Islet of Langerhans (tissue), 1 donor: ENCODE measurements at regions not wholly inside any gene's neighbourhood (a gene's known extent, or its start where the extent isn't known, plus 50 kb on each side); places are given as distances from the start of the nearest gene placed in this dataset.
"Not testable (repeated sequence)": the region's sequence is repeated elsewhere in the genome, so short reads cannot be mapped to it uniquely, and the experiment has no call there.

Experiments
- FAIRE-seq: peaks from one replicate; lab custom pipeline; 2011; peaks lifted over from hg19 to GRCh38; lab: Jason Lieb, UNC

DNA sequence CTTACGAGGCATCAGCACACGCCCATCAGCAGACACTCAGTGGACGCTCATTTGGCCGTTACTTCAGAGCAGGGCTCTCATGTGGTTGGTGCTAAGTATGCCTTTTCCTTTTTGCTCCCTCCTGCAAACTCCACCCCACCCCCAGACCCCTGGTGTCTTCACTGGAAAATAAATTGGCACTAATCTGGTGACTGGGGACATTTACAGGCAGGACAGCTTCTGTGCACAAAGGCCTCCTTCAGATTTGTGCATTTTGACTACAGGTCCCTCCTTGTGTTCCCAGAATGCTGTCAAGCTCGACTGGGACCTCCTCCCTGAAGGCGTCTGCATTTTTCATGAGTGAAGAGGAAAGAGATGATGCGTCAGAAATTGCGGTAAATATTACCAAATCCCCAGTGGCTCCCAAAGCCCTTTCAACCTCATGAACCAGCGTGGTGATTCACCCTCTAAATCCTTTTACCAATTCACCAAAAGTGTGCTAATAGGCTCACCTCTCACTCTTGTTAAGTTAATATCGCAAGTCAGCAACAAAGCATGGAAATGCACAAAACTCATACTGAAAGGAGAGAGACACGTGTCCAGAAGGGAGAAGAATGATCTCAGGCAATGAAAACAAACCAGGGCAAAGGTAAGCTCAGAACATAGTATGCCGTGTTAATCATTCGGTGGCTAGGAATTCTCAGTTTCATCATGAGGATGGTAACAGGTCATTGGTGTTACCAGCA lies 119.0 kb downstream of the NKX6-1 start:
- FAIRE-seq: no peak

- no peak for FAIRE-seq
Observed at GRCh38 chr4:84378983-84379382, 120.1 kb downstream of the NKX6-1 start.

GRCh38 chr4:84378356-84378755 lies 120.7 kb downstream of the NKX6-1 start:
- FAIRE-seq: no peak

GRCh38 chr4:84366907-84367306 lies 132.2 kb downstream of the NKX6-1 start:
- no peak for FAIRE-seq

DNA sequence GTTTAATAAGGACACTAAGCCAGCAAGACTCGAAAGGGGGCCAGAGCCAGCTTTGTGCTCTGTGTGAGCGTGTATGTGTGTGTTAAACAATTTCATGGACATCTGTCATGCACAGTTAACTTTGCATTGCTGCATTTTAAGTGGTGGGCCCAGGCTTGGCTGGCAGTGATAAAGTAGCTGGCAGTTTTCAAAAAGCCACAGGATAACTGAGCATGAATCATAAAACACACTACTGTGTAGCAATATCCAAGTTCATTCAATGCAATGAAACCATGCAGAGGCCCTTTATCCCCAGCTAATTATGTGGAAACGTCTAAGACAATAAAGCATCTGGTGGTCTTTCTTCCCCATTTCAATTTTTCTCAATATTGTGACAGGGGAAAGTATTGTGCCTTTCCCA lies 132.9 kb downstream of the NKX6-1 start:
- no peak for FAIRE-seq

- no peak for FAIRE-seq
Observed at GRCh38 chr4:84362896-84363655, 136.0 kb downstream of the NKX6-1 start.

DNA sequence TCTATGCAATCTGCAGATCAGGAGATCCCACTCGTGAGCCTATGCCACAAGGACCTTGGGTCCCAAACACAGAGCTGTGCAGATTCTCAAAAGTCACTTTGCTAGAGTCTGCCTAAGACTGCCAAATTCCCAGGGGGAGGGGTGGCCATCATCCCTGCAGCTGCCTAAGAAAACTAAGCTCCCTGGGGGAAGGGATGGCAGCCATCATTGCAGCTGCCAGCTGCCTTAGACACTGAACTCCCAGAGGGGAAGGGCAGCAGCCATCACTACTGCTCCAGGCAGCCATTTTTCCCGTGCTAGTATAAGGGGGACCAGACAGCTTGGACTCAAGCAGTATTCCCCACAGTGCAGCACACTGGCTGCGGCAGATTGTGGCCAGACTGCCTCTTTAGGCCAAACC lies 156.9 kb downstream of the NKX6-1 start:
- no peak for FAIRE-seq

DNA sequence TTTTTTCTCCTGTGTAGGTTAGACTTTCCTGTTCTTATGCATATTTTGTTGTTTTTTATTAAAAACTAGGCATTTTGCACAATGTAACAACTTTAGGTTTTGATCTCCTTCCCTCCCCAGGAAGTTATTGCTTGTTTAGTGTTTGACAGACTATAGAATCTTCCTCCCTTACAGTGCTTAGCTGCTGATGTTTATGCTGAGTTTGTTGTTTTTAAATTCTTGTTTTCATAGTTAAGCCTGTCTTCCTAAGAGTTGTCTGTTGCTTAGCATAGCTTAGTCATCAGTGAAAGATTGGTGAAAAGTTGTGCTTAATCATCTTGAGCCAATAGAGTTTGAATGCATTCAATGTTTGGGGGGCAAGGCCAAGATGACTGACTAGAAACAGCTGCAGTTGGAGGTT lies 157.5 kb downstream of the NKX6-1 start:
- FAIRE-seq: no peak

GRCh38 chr4:84338367-84338766 lies 160.7 kb downstream of the NKX6-1 start:
- no peak for FAIRE-seq

DNA sequence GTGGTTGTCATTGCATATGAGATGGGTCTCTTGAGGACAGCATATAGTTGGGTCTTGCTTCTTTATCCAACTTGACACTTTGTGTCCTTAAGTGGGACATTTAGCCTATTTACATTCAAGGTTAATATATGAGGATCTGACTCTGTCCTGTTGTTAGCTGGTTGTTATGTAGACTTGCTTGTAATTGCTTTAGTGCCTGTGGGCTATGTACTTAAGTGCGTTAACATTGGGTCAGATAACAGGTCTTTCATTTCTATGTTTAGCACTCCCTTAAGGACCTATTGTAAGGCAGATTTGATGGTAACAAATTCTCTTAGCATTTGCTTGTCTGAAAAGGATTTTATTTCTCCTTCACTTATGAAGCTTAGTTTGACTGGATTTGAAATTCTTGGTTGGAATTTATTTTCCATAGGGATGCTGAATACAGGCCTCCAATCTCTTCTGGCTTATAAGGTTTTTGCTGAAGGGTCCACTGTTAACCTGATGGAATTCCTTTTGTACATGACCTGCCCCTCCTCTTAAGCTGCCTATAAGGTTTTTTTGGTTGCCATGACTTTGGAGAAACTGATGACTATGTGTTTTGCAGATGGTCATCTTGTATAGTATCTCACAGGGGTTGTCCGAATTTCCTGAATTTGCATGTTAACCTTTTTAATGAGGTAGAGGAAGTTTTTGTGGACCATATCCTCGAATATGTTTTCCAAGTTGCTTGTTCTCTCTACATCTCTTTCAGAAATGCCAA lies 162.0 kb downstream of the NKX6-1 start:
- FAIRE-seq: no peak

- FAIRE-seq: no peak
Observed at GRCh38 chr4:84327526-84327925, 171.6 kb downstream of the NKX6-1 start.

- no peak for FAIRE-seq
Observed at GRCh38 chr4:84325625-84326024, 173.5 kb downstream of the NKX6-1 start.

GRCh38 chr4:84324303-84325245 lies 174.5 kb downstream of the NKX6-1 start:
- FAIRE-seq: peak; percentile 85

GRCh38 chr4:84319124-84319523 lies 180.0 kb downstream of the NKX6-1 start:
- FAIRE-seq: no peak

DNA sequence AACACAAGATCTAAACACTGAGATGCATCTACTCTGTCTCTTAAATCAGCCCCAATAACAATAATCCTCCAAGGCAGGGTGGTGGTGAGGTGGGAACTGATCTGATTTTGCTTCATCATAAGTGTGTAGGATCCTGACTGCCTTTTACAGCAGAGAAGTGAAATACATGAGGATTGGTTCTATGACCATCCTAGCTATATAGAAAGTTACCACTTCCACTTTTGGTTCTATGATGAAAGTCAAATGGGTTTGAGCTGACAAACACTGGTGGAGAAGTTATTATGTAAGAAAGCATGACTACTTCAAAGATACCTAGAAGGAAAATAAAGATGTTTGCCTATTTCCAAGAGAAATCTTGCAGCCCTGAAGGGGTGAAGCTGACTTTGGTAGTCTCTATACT lies 181.6 kb downstream of the NKX6-1 start:
- FAIRE-seq: no peak

DNA sequence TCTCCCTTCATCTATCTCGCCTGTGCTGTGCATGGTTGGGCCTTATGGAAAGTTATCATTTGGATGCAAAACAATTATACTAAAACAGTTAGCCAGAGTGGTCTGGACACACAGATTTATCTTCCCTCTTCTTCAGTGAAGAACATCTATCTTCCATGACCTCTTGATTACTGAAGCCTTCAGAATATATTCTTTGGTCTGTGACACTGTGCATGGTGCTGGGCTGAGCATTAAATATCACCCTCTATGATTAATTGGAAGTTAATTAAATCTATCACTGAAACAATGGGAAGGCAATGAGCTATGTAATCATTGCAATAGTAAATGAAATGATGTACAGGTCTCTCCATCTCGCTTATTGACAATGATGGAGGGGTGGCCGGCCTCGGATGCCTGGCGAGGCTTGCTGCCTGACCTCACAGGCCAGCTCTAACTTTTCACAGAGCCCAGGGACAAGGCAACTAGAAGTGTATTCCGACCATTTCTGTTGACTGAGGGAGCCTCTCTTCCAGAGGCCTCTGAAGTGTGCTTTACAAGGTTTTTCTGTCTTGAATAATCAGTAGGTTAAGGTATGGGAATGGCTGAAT lies 186.6 kb downstream of the NKX6-1 start:
- FAIRE-seq: no peak

GRCh38 chr4:84309191-84309590 lies 189.9 kb downstream of the NKX6-1 start:
- FAIRE-seq: no peak

DNA sequence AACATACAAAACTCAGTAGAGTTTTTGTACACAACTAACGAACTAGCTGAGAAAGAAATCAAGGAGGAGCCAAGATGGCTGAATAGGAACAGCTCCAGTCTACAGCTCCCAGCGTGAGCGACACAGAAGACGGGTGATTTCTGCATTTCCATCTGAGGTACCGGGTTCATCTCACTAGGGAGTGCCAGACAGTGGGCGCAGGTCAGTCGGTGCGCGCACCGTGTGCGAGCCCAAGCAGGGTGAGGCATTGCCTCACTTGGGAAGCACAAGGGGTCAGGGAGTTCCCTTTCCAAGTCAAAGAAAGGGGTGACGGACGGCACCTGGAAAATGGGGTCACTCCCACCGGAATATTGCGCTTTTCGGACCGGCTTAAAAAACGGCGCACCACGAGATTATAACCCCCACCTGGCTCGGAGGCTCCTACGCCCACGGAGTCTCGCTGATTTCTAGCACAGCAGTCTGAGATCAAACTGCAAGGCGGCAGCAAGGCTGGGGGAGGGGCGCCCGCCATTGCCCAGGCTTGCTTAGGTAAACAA lies 200.3 kb downstream of the NKX6-1 start:
- FAIRE-seq: not testable (repeated sequence)

DNA sequence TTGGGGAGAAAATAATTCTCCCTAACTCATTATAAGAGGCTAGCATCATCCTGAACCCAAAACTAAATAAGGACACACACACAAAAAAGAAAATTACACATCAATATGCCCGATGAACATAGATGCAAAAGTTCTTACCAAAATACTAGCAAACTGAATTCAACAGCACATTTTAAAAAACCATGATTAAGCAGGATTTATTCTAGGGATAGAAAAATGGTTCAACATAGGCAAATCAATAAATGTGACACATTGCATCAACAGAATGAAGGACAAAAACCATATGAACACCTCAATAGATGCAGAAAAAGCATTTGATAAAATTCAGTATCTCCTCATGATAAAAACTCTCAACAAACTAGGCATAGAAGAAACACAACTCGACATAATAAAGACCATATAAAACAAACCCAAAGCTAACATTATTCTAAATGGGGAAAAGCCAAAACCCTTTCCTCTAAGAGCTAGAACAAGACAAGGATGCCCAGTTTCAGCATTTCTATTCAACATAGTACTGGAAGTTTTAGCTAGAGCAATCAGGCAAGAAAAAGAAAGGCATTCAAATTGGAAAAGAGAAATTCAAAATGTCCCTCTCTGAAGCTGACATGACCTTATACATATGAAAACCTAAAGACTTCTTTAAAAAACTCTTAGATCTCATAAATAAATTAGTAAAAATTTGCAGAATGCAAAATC lies 200.9 kb downstream of the NKX6-1 start:
- no peak for FAIRE-seq

DNA sequence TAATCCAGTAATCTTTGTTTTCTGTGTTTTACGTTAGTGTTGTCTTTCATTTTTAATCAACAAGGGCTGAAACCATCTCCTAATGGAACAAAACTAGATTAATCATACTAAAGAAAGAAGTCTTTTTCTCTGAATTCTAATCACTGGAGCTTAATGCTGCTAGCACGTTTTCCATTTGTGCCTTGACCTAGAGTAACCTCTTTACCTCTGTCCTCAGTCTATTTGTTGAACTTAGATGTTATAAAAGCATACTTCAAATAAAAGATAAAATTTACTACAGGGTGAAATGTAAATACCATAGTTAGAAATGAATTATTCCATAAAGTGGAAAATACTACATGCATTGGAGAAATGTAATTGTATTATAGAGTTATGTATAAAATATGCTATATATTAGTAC lies 207.1 kb downstream of the NKX6-1 start:
- no peak for FAIRE-seq

DNA sequence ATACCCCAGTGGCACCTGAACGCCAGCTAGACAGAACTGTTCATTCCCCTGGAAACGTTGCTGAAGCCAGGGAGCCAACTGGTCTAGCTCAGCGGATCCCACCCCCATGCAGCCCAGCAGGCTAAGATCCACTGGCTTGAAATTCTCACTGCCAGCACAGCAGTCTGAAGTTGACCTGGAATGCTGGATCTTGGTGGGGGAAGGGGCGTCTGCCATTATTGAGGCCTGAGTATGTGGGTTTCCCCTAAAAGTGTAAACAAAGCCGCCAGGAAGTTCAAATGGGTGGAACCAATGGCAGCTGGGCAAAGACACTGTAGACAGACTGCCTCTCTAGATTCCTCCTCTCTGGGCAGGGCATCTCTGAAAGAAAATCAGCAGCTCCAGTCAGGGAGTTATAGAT lies 213.0 kb downstream of the NKX6-1 start:
- no peak for FAIRE-seq
